ENCODE measurements at regions not wholly inside any gene's neighbourhood (a gene's known extent, or its start where the extent isn't known, plus 50 kb on each side); places are given as distances from the start of the nearest gene placed in this dataset.

GRCh38 chr5:63145167-63145566, 566.5 kb downstream of the LRRC70 start:
- Histone ChIP-seq H3K4me3 (no peak overlapping the region), H3K27ac (no peak overlapping the region), H3K4me1 (no peaks in the 10 kb centered on the region), H3K36me3 (no peaks in the 10 kb centered on the region), H3K27me3 (no peaks in the 10 kb centered on the region), H3K9me3 (no peaks in the 10 kb centered on the region)
- TF ChIP-seq CTCF (IDR thresholded peaks at IDR 0.05), result no peak
- no peak for ATAC-seq
- no peak for DNase-seq
- WGBS, 2 donors, result 77 to 80% methylated on average over 2 of the region's 2 CpGs
- no peak for FAIRE-seq
- intact Hi-C loops (cut with DNase I), result no loop called here

GRCh38 chr5:63141591-63141990, 563.0 kb downstream of the LRRC70 start:
- intact Hi-C loops (cut with DNase I), result no loop called here

GRCh38 chr5:63135291-63135690, 556.7 kb downstream of the LRRC70 start:
- H3K27me3 ChIP-seq, result no peaks in the 10 kb centered on the region
- H3K9me3 ChIP-seq, result no peaks in the 10 kb centered on the region
- intact Hi-C loops (cut with DNase I), result no loop called here
- H3K27ac ChIP-seq, result no peak overlapping the region
- 49 to 59% methylated on average over 4 of the region's 4 CpGs for WGBS, 2 donors
- H3K36me3 ChIP-seq, result no peaks in the 10 kb centered on the region
- DNase-seq (no peak), ATAC-seq (no peak), FAIRE-seq (no peak)
- no peaks in the 10 kb centered on the region for H3K4me1 ChIP-seq
- no peak overlapping the region for H3K4me3 ChIP-seq
- TF ChIP-seq CTCF (IDR thresholded peaks at IDR 0.05), result no peak

More at GRCh38 chr5:63141591-63141990, 563.0 kb downstream of the LRRC70 start:
- ATAC-seq, result no peak
- Histone ChIP-seq H3K36me3 (no peaks in the 10 kb centered on the region), H3K4me3 (no peak overlapping the region), H3K27ac (no peak overlapping the region), H3K4me1 (no peaks in the 10 kb centered on the region), H3K27me3 (no peaks in the 10 kb centered on the region), H3K9me3 (no peaks in the 10 kb centered on the region)
- FAIRE-seq, result no peak
- TF ChIP-seq CTCF (IDR thresholded peaks at IDR 0.05), result no peak
- no peak for DNase-seq

- intact Hi-C loops (cut with DNase I), result no loop called here
- Histone ChIP-seq H3K27ac (no peak overlapping the region), H3K4me3 (no peak overlapping the region), H3K27me3 (no peaks in the 10 kb centered on the region), H3K9me3 (no peaks in the 10 kb centered on the region), H3K4me1 (no peaks in the 10 kb centered on the region), H3K36me3 (no peaks in the 10 kb centered on the region)
- ATAC-seq (no peak), DNase-seq (no peak), FAIRE-seq (no peak)
- WGBS, 2 donors, result 71 to 78% methylated on average over 3 of the region's 3 CpGs
- no peak for TF ChIP-seq CTCF (IDR thresholded peaks at IDR 0.05)
These were observed 553.1 kb downstream of the LRRC70 start for GRCh38 chr5:63131626-63132285.

- no peak overlapping the region for H3K4me3 ChIP-seq
- H3K27me3 ChIP-seq, result no peaks in the 10 kb centered on the region
- DNase-seq (no peak), FAIRE-seq (no peak), ATAC-seq (no peak)
- 69 to 78% methylated on average over 1 of the region's 1 CpG for WGBS, 2 donors
- H3K4me1 ChIP-seq, result no peaks in the 10 kb centered on the region
- intact Hi-C loops (cut with DNase I), result no loop called here
- no peak for TF ChIP-seq CTCF (IDR thresholded peaks at IDR 0.05)
- H3K27ac ChIP-seq, result no peak overlapping the region
- H3K36me3 ChIP-seq, result no peaks in the 10 kb centered on the region
- H3K9me3 ChIP-seq, result no peaks in the 10 kb centered on the region
These were observed 550.1 kb downstream of the LRRC70 start for GRCh38 chr5:63128761-63129160.

All from pancreas (tissue), 10 donors.